ENCODE measurements at regions not wholly inside any gene's neighbourhood (a gene's known extent, or its start where the extent isn't known, plus 50 kb on each side); places are given as distances from the start of the nearest gene placed in this dataset.

DNA sequence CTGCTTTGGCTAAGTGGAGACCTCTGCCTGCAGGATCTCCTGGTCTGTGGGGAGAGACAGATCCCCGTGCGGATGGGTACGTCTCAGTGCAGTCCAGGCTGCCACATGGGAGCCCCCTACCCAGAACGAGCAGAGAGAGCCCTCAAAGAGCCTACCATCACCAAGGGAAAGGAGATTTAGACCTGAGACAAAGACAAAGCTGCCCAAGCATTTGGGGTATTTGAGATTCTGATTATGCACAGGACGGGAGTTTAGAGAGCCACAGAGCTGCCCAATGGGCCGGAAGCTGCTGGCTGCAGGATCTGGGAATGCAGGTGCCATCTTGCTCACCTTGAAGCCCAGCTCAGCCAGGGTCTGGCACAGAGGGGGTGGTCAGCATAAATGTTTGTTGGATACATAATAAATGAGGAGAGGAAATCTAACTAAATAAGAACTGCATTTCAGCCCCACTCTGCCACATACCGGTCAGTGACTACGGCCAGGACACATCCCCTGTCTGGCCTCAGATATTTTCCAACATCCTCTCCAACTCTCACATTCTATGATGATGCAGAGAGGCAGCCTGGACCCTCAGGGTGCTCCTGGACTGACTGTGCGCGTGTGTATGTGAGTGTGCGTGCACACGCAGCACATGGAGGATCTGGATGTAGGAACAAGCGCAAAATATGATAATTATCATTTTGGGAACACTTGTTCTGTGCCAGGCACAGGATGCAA, 157.8 kb downstream of the FGF18 start:
- no TSS peak for BruUV-seq (replicated peaks)
- no peak overlapping the region for H3K4me3 ChIP-seq (ENCODE audit: low read depth in 2 of 2, low read length in 2 of 2)
- TF ChIP-seq REST (IDR thresholded peaks at IDR 0.05; ENCODE audit: insufficient read depth in 1 of 2, low read depth in 2 of 2, low read length in 1 of 2) (no peak), TCF7L2 (IDR thresholded peaks at IDR 0.05; ENCODE audit: low read depth, low read length) (no peak), POLR2AphosphoS5 (IDR thresholded peaks at IDR 0.05; ENCODE audit: low read depth, low read length) (no peak), SIN3A (IDR thresholded peaks at IDR 0.05; ENCODE audit: borderline replicate concordance, insufficient read depth, low read depth, low read length) (no peak)
- TF ChIP-seq, protein P1, sequence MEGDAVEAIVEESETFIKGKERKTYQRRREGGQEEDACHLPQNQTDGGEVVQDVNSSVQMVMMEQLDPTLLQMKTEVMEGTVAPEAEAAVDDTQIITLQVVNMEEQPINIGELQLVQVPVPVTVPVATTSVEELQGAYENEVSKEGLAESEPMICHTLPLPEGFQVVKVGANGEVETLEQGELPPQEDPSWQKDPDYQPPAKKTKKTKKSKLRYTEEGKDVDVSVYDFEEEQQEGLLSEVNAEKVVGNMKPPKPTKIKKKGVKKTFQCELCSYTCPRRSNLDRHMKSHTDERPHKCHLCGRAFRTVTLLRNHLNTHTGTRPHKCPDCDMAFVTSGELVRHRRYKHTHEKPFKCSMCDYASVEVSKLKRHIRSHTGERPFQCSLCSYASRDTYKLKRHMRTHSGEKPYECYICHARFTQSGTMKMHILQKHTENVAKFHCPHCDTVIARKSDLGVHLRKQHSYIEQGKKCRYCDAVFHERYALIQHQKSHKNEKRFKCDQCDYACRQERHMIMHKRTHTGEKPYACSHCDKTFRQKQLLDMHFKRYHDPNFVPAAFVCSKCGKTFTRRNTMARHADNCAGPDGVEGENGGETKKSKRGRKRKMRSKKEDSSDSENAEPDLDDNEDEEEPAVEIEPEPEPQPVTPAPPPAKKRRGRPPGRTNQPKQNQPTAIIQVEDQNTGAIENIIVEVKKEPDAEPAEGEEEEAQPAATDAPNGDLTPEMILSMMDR (IDR thresholded peaks at IDR 0.05): no peak
- in situ Hi-C loops (cut with HindIII; ENCODE audit: low pct_unique_long_range_greater_than_20kb, low sequenced_read_pairs) (no loop called here), intact Hi-C loops (cut with micrococcal nuclease; ENCODE audit: unreplicated experiment) (no loop called here)
- H3K27me3 ChIP-seq (ENCODE audit: control insufficient read depth, insufficient read depth, low read length): peaks cover 9% of the 10 kb centered on the region
- H3K9me3 ChIP-seq (ENCODE audit: control insufficient read depth, insufficient read depth, low read depth, low read length): no peaks in the 10 kb centered on the region
- ChIA-PET CTCF (no interaction called here), POLR2A (no interaction called here)
- H3K4me1 ChIP-seq (ENCODE audit: control insufficient read depth, insufficient read depth, low read length): no peaks in the 10 kb centered on the region
- H3K27ac ChIP-seq (ENCODE audit: low read length): no peak overlapping the region
- DNase-seq (ENCODE audit: low read depth, low spot score) (no peak), ATAC-seq (no peak)
- no peaks in the 10 kb centered on the region for H3K36me3 ChIP-seq (ENCODE audit: control insufficient read depth, insufficient read depth, low read length)

GRCh38 chr5:171578049-171578828, 158.8 kb downstream of the FGF18 start:
- H3K4me1 ChIP-seq (ENCODE audit: control insufficient read depth, insufficient read depth, low read length): no peaks in the 10 kb centered on the region
- intact Hi-C loops (cut with micrococcal nuclease; ENCODE audit: unreplicated experiment): no loop called here
- H3K27ac ChIP-seq (ENCODE audit: low read length): no peak overlapping the region
- no peak overlapping the region for H3K4me3 ChIP-seq (ENCODE audit: low read depth in 2 of 2, low read length in 2 of 2)
- DNase-seq (ENCODE audit: low read depth, low spot score) (no peak), ATAC-seq (0 out of 2 replicates have a peak, but pooled peaks have one; percentile 20)
- CTCF ChIA-PET: interaction anchor here (0.5 kb wide), 1 partner anchor 831 kb away, joined by 5 read pairs; no protein-coding TSS in a partner anchor
- peaks cover 9% of the 10 kb centered on the region for H3K27me3 ChIP-seq (ENCODE audit: control insufficient read depth, insufficient read depth, low read length)
- in situ Hi-C loops (cut with HindIII; ENCODE audit: low pct_unique_long_range_greater_than_20kb, low sequenced_read_pairs): no loop called here
- TF ChIP-seq, protein P1 (IDR thresholded peaks at IDR 0.05): no peak
- no peak for TF ChIP-seq SIN3A (IDR thresholded peaks at IDR 0.05; ENCODE audit: borderline replicate concordance, insufficient read depth, low read depth, low read length)
- TF ChIP-seq REST (IDR thresholded peaks at IDR 0.05; ENCODE audit: insufficient read depth in 1 of 2, low read depth in 2 of 2, low read length in 1 of 2): no peak
- TF ChIP-seq POLR2AphosphoS5 (IDR thresholded peaks at IDR 0.05; ENCODE audit: low read depth, low read length): no peak
- no peak for TF ChIP-seq TCF7L2 (IDR thresholded peaks at IDR 0.05; ENCODE audit: low read depth, low read length)
- no TSS peak for BruUV-seq (replicated peaks)
- no peaks in the 10 kb centered on the region for H3K9me3 ChIP-seq (ENCODE audit: control insufficient read depth, insufficient read depth, low read depth, low read length)
- POLR2A ChIA-PET: no interaction called here
- no peaks in the 10 kb centered on the region for H3K36me3 ChIP-seq (ENCODE audit: control insufficient read depth, insufficient read depth, low read length)

Data from Panc1 (cell line).